ENCODE measurements at regions not wholly inside any gene's neighbourhood (a gene's known extent, or its start where the extent isn't known, plus 50 kb on each side); places are given as distances from the start of the nearest gene placed in this dataset.

GRCh38 chr2:106965611-106966010, 79.6 kb upstream of the ST6GAL2 start:
- Histone ChIP-seq H2AFZ (ENCODE audit: low read depth) (no peak overlapping the region), H3F3A (replicated peaks; ENCODE audit: insufficient read depth) (peaks cover 22% of the 10 kb centered on the region), H3K36me3 (replicated peaks in 1 of 2; ENCODE audit: control insufficient read depth in 1 of 2, insufficient read depth in 2 of 2, low read length in 1 of 2) (no peaks in the 10 kb centered on the region), H4K20me1 (ENCODE audit: insufficient read depth) (no peaks in the 10 kb centered on the region), H3K27me3 (ENCODE audit: insufficient read depth) (no peaks in the 10 kb centered on the region), H3K79me2 (ENCODE audit: insufficient read depth) (no peaks in the 10 kb centered on the region), H3K4me2 (no peak overlapping the region), H3K4me3 (ENCODE audit: low read depth in 2 of 2, low read length in 1 of 2) (no peak overlapping the region), H3K27ac (ENCODE audit: low read depth in 2 of 2, low read length in 1 of 2) (no peak overlapping the region), H3K4me1 (ENCODE audit: control insufficient read depth in 1 of 2, insufficient read depth in 2 of 2, low read depth in 1 of 2, low read length in 1 of 2) (peaks cover 4 to 21% of the 10 kb centered on the region in 2 experiments; a peak in 3 of 4 replicates), H3K9me3 (no peaks in the 10 kb centered on the region), H3K9ac (no peak overlapping the region), H3K9me2 (no peaks in the 10 kb centered on the region)
- WGBS (ENCODE audit: low lambda C conversion rate) = 69% methylated on average over 3 of the region's 3 CpGs
- ChIA-PET POLR2A (no interaction called here), CTCF (no interaction called here)
- no peak for DNase-seq
- TF ChIP-seq YY1 (IDR thresholded peaks at IDR 0.05; ENCODE audit: low read depth) (no peak), RAD21 (IDR thresholded peaks at IDR 0.05; ENCODE audit: low read length) (no peak), MXI1 (IDR thresholded peaks at IDR 0.05; ENCODE audit: low read depth, low read length) (no peak), NRF1 (IDR thresholded peaks at IDR 0.05; ENCODE audit: low read depth, low read length) (no peak), JUND (IDR thresholded peaks at IDR 0.05) (no peak)

GRCh38 chr2:106969777-106970176, 83.8 kb upstream of the ST6GAL2 start:
- Histone ChIP-seq H3K4me2 (no peak overlapping the region), H3K27me3 (ENCODE audit: insufficient read depth) (no peaks in the 10 kb centered on the region)
- 84% methylated on average over 5 of the region's 5 CpGs for WGBS (ENCODE audit: low lambda C conversion rate)

More at GRCh38 chr2:106969777-106970176, 83.8 kb upstream of the ST6GAL2 start:
- no peak for DNase-seq
- Histone ChIP-seq H3F3A (replicated peaks; ENCODE audit: insufficient read depth) (peaks cover 21% of the 10 kb centered on the region), H3K4me3 (ENCODE audit: low read depth in 2 of 2, low read length in 1 of 2) (no peak overlapping the region), H3K27ac (ENCODE audit: low read depth in 2 of 2, low read length in 1 of 2) (no peak overlapping the region), H4K20me1 (ENCODE audit: insufficient read depth) (no peaks in the 10 kb centered on the region), H2AFZ (ENCODE audit: low read depth) (no peak overlapping the region), H3K79me2 (ENCODE audit: insufficient read depth) (no peaks in the 10 kb centered on the region), H3K9me3 (no peaks in the 10 kb centered on the region), H3K9me2 (no peaks in the 10 kb centered on the region), H3K4me1 (ENCODE audit: control insufficient read depth in 1 of 2, insufficient read depth in 2 of 2, low read depth in 1 of 2, low read length in 1 of 2) (no peaks in the 10 kb centered on the region; a peak in 1 of 4 replicates), H3K36me3 (replicated peaks in 1 of 2; ENCODE audit: control insufficient read depth in 1 of 2, insufficient read depth in 2 of 2, low read length in 1 of 2) (no peaks in the 10 kb centered on the region), H3K9ac (no peak overlapping the region)
- no peak for TF ChIP-seq REST (IDR thresholded peaks at IDR 0.05; ENCODE audit: low read depth, low read length)
- TF ChIP-seq TEAD4 (IDR thresholded peaks at IDR 0.05; ENCODE audit: borderline replicate concordance, insufficient read depth) = no peak
- TF ChIP-seq RAD21 (IDR thresholded peaks at IDR 0.05; ENCODE audit: low read length) = no peak
- TF ChIP-seq RCOR1 (IDR thresholded peaks at IDR 0.05; ENCODE audit: low read length) = no peak
- no peak for TF ChIP-seq RFX5 (IDR thresholded peaks at IDR 0.05; ENCODE audit: low read length)
- CTCF ChIA-PET = no interaction called here
- POLR2A ChIA-PET = no interaction called here

All from SK-N-SH (cell line).